ENCODE measurements at regions not wholly inside any gene's neighbourhood (a gene's known extent, or its start where the extent isn't known, plus 50 kb on each side); places are given as distances from the start of the nearest gene placed in this dataset.

- no peak for TF ChIP-seq CTCF (IDR thresholded peaks at IDR 0.05; ENCODE audit: insufficient read depth, low read length)
- no peak overlapping the region for H3K4me3 ChIP-seq (ENCODE audit: low read depth, low read length)
- peak; percentile 15 for DNase-seq (ENCODE audit: low read depth)
These were observed 346.2 kb upstream of the FAR2 start for GRCh38 chr12:28802706-28803438.

GRCh38 chr12:28807535-28807934 is 341.5 kb upstream of the FAR2 start:
- DNase-seq (ENCODE audit: low read depth), result no peak
- TF ChIP-seq CTCF (IDR thresholded peaks at IDR 0.05; ENCODE audit: insufficient read depth, low read length), result no peak
- no peak overlapping the region for H3K4me3 ChIP-seq (ENCODE audit: low read depth, low read length)

- TF ChIP-seq CTCF (IDR thresholded peaks at IDR 0.05; ENCODE audit: insufficient read depth, low read length), result no peak
- DNase-seq (ENCODE audit: low read depth), result no peak
These were observed 337.6 kb upstream of the FAR2 start for GRCh38 chr12:28811457-28811856.

GRCh38 chr12:28814246-28814645 is 334.8 kb upstream of the FAR2 start:
- DNase-seq (ENCODE audit: low read depth), result no peak
- H3K4me3 ChIP-seq (ENCODE audit: low read depth, low read length), result no peak overlapping the region
- no peak for TF ChIP-seq CTCF (IDR thresholded peaks at IDR 0.05; ENCODE audit: insufficient read depth, low read length)

More at GRCh38 chr12:28811457-28811856, 337.6 kb upstream of the FAR2 start:
- H3K4me3 ChIP-seq (ENCODE audit: low read depth, low read length), result no peak overlapping the region

- no peak overlapping the region for H3K4me3 ChIP-seq (ENCODE audit: low read depth, low read length)
- no peak for TF ChIP-seq CTCF (IDR thresholded peaks at IDR 0.05; ENCODE audit: insufficient read depth, low read length)
- DNase-seq (ENCODE audit: low read depth), result no peak
These were observed 331.6 kb upstream of the FAR2 start for GRCh38 chr12:28817524-28817923.

- no peak overlapping the region for H3K4me3 ChIP-seq (ENCODE audit: low read depth, low read length)
- DNase-seq (ENCODE audit: low read depth), result peak; percentile 33
- TF ChIP-seq CTCF (IDR thresholded peaks at IDR 0.05; ENCODE audit: insufficient read depth, low read length), result no peak
These were observed 324.8 kb upstream of the FAR2 start for GRCh38 chr12:28824193-28824846.
